Stimulated activated CD8-positive, alpha-beta memory T cell treated with anti-CD3 and anti-CD28 coated beads, Interleukin-15, amount 100 ng/mL, for 48 hours (primary cell): ENCODE measurements at regions not wholly inside any gene's neighbourhood (a gene's known extent, or its start where the extent isn't known, plus 50 kb on each side); places are given as distances from the start of the nearest gene placed in this dataset.

Experiments used
- DNase-seq, 2 donors: peaks; one replicate each; pipeline ENCODE4 v3.0.0-alpha.2; 2020; ENCODE audit warnings: low read depth in 2 of 2

- DNase-seq: peak in 1 of 2 donors; percentile 7
Measured at GRCh38 chr4:38560768-38561558, 103.0 kb upstream of the KLF3 start.

- no peak for DNase-seq
Measured at GRCh38 chr4:38562751-38563198, 101.2 kb upstream of the KLF3 start.

- no peak for DNase-seq
Measured at GRCh38 chr4:38563707-38564495, 100.1 kb upstream of the KLF3 start.

GRCh38 chr4:38565271-38566199 lies 98.5 kb upstream of the KLF3 start:
- no peak for DNase-seq

- no peak for DNase-seq
Measured at GRCh38 chr4:38566806-38567398, 97.1 kb upstream of the KLF3 start.

GRCh38 chr4:38567457-38567856 lies 96.5 kb upstream of the KLF3 start:
- DNase-seq: no peak

GRCh38 chr4:38568768-38569167 lies 95.2 kb upstream of the KLF3 start:
- DNase-seq: no peak

GRCh38 chr4:38570647-38571276 lies 93.2 kb upstream of the KLF3 start:
- DNase-seq: no peak

- no peak for DNase-seq
Measured at GRCh38 chr4:38572793-38573192, 91.2 kb upstream of the KLF3 start.

GRCh38 chr4:38574559-38575333 lies 89.3 kb upstream of the KLF3 start:
- DNase-seq: no peak

GRCh38 chr4:38576767-38577166 lies 87.2 kb upstream of the KLF3 start:
- no peak for DNase-seq

GRCh38 chr4:38577462-38577861 lies 86.5 kb upstream of the KLF3 start:
- no peak for DNase-seq

GRCh38 chr4:38581426-38582106 lies 82.4 kb upstream of the KLF3 start:
- no peak for DNase-seq

- DNase-seq: no peak
Measured at GRCh38 chr4:38582445-38582844, 81.6 kb upstream of the KLF3 start.

- peak; percentile 18 to 19 for DNase-seq
Measured at GRCh38 chr4:38582889-38583470, 81.0 kb upstream of the KLF3 start.

GRCh38 chr4:38585871-38586270 lies 78.1 kb upstream of the KLF3 start:
- no peak for DNase-seq

GRCh38 chr4:38587106-38587505 lies 76.9 kb upstream of the KLF3 start:
- DNase-seq: no peak

- no peak for DNase-seq
Measured at GRCh38 chr4:38590046-38590445, 74.0 kb upstream of the KLF3 start.

GRCh38 chr4:38591617-38592337 lies 72.2 kb upstream of the KLF3 start:
- no peak for DNase-seq
